ENCODE measurements at regions not wholly inside any gene's neighbourhood (a gene's known extent, or its start where the extent isn't known, plus 50 kb on each side); places are given as distances from the start of the nearest gene placed in this dataset.

DNA sequence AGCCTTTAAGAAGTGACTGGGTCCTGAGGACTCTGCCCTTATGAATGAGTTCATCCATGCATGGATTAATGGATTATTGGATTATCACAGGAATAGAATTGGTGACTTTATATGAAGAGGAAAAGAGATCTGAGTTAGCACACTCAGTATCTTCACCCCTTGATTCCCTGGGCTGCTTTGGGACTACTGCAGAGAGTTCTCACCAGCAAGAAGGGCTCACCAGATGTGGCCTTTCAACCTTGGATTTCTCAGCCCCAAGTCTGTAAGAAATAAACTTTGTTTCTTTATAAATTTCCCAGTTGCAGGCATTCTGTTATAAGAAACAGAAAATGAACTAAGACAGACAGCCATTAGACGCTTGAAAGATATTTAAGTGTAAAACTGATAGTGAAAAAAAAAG, 509.2 kb downstream of the FLRT2 start:
- Histone ChIP-seq H3K36me3 (no peaks in the 10 kb centered on the region), H3K4me3 (no peak overlapping the region), H3K9me3 (no peaks in the 10 kb centered on the region), H3K4me1 (no peaks in the 10 kb centered on the region), H3K27ac (no peak overlapping the region), H3K27me3 (no peaks in the 10 kb centered on the region)
- intact Hi-C loops (cut with DNase I; ENCODE audit: low total_unique reads) = no loop called here
- DNase-seq = no peak
- TF ChIP-seq, protein P1, sequence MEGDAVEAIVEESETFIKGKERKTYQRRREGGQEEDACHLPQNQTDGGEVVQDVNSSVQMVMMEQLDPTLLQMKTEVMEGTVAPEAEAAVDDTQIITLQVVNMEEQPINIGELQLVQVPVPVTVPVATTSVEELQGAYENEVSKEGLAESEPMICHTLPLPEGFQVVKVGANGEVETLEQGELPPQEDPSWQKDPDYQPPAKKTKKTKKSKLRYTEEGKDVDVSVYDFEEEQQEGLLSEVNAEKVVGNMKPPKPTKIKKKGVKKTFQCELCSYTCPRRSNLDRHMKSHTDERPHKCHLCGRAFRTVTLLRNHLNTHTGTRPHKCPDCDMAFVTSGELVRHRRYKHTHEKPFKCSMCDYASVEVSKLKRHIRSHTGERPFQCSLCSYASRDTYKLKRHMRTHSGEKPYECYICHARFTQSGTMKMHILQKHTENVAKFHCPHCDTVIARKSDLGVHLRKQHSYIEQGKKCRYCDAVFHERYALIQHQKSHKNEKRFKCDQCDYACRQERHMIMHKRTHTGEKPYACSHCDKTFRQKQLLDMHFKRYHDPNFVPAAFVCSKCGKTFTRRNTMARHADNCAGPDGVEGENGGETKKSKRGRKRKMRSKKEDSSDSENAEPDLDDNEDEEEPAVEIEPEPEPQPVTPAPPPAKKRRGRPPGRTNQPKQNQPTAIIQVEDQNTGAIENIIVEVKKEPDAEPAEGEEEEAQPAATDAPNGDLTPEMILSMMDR (IDR thresholded peaks at IDR 0.05) = no peak

- no peaks in the 10 kb centered on the region for H3K36me3 ChIP-seq
- intact Hi-C loops (cut with DNase I; ENCODE audit: low total_unique reads) = no loop called here
- no peaks in the 10 kb centered on the region for H3K4me1 ChIP-seq
- H3K27ac ChIP-seq = no peak overlapping the region
- no peaks in the 10 kb centered on the region for H3K9me3 ChIP-seq
- no peak overlapping the region for H3K4me3 ChIP-seq
- H3K27me3 ChIP-seq = no peaks in the 10 kb centered on the region
- peak in 1 of 2 donors; percentile 20 for DNase-seq
- TF ChIP-seq, protein P1 (IDR thresholded peaks at IDR 0.05) = peak in 1 of 2 experiments; percentile 9
These were observed 508.6 kb downstream of the FLRT2 start for GRCh38 chr14:86038387-86039042.

DNA sequence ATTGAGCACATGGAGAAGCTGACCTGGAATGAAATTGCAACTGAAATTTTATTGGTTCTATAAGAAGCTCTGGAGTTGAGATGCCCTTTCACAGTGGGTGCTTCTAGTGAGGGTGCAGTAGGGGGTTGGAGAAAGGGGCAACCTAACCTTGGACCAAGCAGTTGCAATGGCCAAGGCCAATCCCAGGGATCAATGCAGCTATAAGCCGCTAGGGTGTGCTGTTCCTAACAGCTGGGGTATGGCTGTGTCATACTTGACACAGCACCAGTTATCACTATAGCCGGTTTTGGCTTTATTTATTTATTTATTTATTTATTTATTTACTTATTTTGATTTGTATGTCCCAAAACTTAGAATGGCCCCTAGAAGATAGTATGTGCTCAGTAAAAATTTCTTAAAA, 505.9 kb downstream of the FLRT2 start:
- Histone ChIP-seq H3K4me3 (no peak overlapping the region), H3K9me3 (no peaks in the 10 kb centered on the region), H3K27ac (no peak overlapping the region), H3K36me3 (no peaks in the 10 kb centered on the region), H3K27me3 (no peaks in the 10 kb centered on the region), H3K4me1 (no peaks in the 10 kb centered on the region)
- TF ChIP-seq, protein P1 (IDR thresholded peaks at IDR 0.05) = no peak
- intact Hi-C loops (cut with DNase I; ENCODE audit: low total_unique reads) = no loop called here
- no peak for DNase-seq

DNA sequence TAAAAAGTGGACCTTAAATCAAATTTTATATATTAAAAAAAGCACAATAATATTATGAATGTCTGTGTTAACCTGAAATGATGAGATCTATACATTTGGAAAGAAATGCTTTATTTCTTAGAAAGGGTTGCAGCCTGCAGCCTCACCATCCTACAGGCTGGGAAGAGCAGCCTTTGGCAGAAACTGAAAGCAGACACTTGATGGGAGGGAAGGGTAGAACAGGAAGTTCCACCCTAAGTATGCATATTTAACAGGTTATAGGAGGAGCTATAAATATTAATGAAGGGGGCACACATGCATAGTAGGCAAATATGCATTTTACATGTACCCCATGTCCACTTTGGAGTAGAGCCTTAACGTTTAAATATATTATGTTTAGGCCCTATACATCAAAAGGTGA, 498.0 kb downstream of the FLRT2 start:
- Histone ChIP-seq H3K4me1 (no peaks in the 10 kb centered on the region), H3K27ac (no peak overlapping the region), H3K27me3 (no peaks in the 10 kb centered on the region), H3K36me3 (no peaks in the 10 kb centered on the region), H3K4me3 (no peak overlapping the region), H3K9me3 (no peaks in the 10 kb centered on the region)
- intact Hi-C loops (cut with DNase I; ENCODE audit: low total_unique reads) = no loop called here
- no peak for DNase-seq
- TF ChIP-seq, protein P1 (IDR thresholded peaks at IDR 0.05) = no peak

- Histone ChIP-seq H3K27me3 (no peaks in the 10 kb centered on the region), H3K27ac (no peak overlapping the region), H3K36me3 (no peaks in the 10 kb centered on the region), H3K9me3 (no peaks in the 10 kb centered on the region), H3K4me3 (no peak overlapping the region), H3K4me1 (no peaks in the 10 kb centered on the region)
- TF ChIP-seq, protein P1 (IDR thresholded peaks at IDR 0.05) = no peak
- DNase-seq = no peak
- intact Hi-C loops (cut with DNase I; ENCODE audit: low total_unique reads) = no loop called here
These were observed 497.2 kb downstream of the FLRT2 start for GRCh38 chr14:86027144-86027543.
